NCI-H2227 treated with DMSO at 0.1 percent for 48 hours (cell line): ENCODE measurements at regions not wholly inside any gene's neighbourhood (a gene's known extent, or its start where the extent isn't known, plus 50 kb on each side); places are given as distances from the start of the nearest gene placed in this dataset.
A peak's percentile ranks its signal among the peaks of the same experiment; 100 is the strongest.
"Not testable (repeated sequence)": the region's sequence is repeated elsewhere in the genome, so short reads cannot be mapped to it uniquely, and the experiment has no call there.

Experiments used
- DNase-seq: peaks from one replicate; lab custom pipeline; 2025; lab: John Stamatoyannopoulos, UW

DNA sequence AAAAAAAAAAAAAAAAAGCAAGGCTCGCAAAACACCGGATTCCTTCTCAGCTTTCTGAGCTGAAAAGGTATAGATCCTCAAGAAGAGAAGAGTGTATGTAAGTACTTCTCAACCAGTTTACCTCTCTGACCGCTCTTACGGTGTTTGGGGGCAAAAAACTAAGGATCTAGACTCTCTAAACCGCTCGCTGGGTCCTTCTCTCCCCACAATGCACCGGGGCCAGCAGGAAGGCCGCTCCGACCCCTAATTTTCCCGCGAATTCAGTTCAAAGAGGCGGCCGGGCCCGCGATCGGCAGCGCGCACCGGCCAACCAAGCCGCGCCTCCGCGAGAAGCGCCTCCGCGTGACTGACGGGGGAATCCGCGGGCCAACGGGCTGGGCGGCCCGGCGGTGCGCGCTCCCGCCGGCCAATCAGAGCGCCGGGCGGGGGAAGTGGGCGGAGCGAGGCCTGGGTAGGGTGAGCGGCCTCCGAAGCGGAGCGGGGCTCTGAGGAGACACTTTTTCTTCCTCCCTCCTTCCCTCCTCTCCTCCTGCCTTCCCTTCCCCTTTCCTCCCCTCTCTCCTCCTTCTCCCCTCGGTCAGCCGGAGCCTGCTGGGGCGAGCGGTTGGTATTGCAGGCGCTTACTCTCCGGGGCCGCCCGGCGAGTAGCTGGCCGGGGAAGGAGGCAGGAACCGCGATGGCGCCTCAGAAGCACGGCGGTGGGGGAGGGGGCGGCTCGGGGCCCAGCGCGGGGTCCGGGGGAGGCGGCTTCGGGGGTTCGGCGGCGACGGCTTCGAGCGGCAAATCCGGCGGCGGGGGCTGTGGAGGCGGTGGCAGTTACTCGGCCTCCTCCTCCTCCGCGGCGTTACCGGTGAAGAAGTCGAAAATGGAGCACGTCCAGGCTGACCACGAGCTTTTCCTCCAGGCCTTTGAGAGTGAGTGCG, 93.0 kb downstream of the CRLF3 start:
- peak; percentile 59 for DNase-seq

DNA sequence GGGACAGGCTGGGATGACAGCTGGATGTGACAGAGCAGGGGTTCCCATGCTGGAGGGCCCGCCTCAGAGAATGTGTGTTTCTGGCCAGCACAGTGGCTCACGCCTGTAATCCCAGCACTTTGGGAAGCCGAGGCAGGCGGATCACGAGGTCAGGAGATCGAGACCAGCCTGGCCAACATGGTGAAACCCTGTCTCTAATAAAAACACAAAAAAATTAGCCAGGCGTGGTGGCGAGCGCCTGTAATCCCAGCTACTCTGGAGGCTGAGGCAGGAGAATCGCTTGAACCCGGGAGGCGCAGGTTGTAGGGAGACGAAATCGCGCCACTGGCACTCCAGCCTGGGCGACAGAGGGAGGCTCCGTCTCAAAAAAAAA, 93.7 kb downstream of the CRLF3 start:
- not testable (repeated sequence) for DNase-seq

DNA sequence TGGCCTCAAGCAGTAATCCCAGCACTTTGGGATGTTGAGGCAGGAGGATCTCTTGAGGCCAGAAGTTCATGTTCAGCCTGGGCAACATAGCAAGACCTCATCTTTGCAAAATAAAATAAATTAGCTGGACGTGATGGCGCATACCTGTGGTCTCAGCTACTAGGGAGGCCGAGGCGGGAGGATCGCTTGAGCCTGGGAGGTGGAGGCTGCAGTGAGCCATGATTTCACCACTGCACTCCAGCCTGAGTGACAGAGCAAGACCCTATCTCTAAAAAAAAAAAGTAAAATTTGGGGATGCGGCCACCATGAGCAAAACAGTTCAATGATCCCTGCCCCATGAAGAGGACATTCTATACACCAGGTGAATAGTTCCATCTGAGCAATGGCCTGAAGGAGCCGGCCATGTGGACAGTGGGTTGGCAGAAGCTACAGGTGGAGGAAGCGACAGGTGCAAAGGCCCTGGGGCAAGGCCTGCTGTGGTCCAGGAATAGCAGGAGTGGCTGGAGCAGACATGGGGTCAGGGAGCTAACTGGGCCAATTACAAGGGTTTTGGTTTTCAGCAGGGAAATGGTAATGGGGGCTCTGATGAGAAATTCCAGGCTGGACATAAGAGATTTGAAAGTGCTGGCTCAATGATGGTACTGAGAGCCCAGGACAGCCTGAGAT, 94.2 kb downstream of the CRLF3 start:
- DNase-seq, result not testable (repeated sequence)

DNA sequence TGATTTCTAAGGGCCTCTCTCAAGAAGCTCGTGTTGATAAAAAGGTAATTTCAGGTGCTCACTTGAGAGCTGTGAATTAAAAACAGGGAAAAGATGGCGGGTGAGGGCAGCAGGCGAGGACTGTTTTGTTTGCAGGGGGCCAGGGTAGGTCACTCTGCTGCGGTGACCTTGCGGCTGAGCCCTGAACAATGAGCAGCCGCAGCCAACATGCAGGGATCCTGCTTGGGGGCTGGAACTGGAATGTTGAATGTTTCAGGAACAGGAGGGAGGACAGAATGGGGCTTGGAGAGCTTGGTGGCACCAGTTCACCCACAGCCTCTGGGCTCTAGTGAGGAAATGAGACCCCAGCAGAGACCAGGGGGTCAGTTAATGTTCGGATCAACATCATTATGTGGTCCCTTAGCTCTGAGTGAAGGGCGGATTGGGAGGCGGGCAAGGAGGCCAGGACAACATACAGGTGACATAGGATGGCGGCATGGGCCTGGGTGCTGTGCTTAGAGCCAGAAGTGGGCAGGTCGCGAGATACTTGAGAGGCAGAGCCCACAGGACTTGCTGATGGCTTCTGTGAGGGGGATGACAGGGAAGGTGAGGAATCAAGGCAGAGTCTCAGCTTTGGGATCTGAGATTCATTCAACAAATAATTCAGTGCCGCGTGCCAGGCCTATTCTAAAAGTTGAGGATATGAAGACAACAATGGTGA, 94.9 kb downstream of the CRLF3 start:
- not testable (repeated sequence) for DNase-seq

DNA sequence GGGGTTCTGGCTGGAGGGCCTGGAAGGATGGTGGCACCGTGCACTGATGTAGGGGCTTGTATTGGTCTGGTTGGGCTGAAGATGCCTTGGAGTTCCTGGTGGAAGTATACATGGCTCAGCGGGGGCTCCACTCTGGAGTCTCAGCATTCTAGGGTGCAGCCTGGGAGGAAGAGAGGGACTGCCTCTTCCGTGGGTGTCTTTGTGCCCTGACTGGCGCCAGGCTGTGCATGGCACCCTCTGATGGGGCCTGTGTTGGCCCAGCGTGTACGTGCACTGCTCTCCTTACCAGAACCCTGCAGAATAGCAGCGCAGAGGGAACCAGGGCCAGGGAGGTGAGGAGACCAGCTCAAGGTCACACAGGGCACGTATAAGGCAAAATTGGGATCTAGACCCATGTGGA, 97.0 kb downstream of the CRLF3 start:
- DNase-seq, result not testable (repeated sequence)

DNA sequence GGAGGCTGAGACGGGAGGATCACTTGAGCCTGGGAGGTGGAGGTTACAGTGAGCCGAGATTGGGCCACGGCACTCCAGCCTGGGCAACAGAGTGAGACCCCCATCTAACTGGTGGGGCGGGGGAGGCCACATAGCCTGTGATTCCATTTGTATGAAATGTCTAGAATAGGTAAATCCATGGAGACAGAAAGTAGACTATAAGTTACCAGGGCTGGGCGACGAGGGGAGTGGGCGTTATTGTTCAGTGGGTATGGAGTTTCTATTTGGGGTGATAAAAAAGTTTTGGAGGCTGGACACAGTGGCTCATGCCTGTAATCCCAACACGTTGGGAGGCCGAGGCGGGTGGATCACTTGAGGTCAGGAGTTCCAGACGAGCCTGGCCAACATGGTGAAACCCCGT, 97.8 kb downstream of the CRLF3 start:
- DNase-seq, result not testable (repeated sequence)

DNA sequence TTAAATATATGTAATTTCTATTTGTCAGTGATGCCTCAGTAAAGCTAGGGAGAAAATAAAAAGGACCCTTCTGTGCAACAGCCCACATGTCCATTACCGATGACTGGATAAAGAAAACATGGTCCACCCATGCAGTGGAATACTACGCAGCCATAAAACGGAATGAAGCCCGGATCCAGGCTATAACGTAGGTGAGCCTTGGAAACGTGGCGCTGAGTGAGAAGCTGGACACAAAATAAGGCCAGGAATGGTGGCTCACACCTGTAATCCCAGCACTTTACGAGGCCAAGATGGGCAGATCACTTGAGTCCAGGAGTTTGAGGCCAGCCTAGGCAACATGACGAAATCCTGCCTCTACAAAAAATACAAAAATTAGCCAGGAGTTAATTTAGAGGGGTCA, 98.2 kb downstream of the CRLF3 start:
- not testable (repeated sequence) for DNase-seq

DNA sequence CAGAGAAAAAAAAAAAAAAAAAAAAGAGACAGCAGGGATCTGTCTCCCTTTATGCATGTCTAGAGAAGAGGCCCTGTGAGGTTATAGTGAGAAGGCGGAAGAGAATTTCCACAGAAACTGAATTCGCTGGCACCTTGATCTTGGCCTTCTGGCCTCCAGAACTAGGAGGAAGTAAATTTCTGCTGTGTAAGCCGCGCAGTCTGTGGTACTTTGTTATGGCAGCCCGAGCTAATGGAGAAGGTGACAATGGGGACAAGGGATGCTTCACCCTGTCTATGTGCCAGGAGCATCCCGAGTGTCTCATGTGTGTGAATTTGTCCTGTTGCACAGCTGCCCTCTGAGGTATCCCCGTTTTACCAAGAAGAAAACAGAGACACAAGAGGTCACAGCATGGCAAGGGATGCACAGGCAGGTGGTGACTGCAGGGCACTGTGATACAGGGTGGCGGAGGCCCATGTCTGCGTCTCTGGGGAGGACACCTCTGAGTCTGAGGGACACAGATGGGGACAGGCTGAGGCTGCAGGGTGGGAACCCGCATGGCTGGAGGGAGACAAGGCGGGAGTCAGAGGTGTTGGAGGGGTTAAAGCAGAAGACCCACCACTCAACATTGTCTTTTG, 100.3 kb downstream of the CRLF3 start:
- not testable (repeated sequence) for DNase-seq

DNA sequence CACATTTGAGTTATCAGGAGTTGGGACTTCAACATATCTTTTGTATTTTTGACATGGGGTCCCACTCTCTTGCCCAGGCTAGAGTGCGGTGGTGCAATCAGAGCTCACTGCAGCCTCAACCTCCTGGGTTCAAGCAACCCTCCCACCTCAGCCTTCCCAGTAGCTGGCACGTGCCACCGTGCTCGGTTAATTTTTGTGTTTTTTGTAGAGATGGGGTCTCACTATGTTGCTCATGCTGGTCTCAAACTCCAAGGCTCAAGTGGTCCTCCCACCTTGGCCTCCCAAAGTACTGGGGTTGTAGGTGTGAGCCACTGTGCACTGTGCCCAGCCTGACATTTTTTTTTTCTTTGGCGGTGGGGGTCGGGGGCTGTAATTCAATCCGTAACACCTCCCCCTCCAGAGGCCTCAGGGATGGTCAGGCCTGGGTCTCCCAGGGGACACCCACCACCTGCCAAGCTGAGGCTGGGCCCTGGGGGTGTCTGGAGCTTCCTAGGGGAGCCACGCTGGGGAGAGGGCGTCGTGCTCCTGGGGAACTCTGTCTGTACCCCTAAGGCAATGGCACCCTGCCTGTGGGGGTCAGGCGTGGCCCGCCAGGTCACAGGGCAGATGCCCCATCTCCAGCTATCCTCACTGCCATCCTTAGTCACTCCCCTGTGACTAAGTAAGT, 102.2 kb downstream of the CRLF3 start:
- DNase-seq, result not testable (repeated sequence)

DNA sequence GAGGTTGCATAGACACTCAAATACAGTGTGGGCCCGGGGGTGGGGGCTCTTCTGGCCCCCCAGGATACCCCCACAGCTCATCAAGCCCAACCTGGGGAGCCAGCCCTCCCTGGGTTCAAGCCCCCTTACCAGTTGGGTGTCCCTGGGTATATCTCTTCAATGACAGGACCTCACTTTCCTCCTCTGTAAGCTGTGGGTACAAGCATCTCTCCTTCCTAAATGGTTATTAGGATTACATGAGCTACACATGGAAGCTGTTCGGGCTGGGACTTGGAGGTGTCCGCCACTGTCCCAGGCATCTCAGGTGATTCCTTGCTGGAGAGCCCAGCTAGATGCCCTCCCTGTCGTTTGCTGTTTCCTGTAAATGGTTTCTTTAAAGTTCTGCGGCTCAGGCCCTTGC, 103.5 kb downstream of the CRLF3 start:
- not testable (repeated sequence) for DNase-seq

DNA sequence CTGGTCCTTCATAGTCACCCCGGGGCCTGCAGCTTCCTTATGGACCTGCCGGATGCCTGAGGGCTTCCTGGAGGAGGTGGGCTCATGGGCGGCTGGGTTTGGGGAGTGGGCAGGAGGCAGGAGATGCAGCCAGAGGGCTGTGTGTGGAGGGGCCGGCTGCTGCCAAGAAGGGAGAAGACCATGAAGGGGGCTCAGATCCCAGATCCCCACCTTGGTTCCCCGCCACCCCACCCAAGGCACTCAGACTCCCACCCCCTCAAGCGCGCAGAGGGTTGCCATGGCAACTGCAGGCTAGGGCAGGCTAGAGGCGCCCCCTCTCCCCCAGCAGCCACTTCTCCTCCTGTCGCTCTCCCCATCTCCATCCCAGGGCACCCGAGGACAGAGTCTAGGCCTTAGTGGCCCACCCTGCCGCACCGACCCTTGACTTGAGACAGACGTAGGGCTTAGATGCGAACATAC, 104.5 kb downstream of the CRLF3 start:
- DNase-seq, result no peak

DNA sequence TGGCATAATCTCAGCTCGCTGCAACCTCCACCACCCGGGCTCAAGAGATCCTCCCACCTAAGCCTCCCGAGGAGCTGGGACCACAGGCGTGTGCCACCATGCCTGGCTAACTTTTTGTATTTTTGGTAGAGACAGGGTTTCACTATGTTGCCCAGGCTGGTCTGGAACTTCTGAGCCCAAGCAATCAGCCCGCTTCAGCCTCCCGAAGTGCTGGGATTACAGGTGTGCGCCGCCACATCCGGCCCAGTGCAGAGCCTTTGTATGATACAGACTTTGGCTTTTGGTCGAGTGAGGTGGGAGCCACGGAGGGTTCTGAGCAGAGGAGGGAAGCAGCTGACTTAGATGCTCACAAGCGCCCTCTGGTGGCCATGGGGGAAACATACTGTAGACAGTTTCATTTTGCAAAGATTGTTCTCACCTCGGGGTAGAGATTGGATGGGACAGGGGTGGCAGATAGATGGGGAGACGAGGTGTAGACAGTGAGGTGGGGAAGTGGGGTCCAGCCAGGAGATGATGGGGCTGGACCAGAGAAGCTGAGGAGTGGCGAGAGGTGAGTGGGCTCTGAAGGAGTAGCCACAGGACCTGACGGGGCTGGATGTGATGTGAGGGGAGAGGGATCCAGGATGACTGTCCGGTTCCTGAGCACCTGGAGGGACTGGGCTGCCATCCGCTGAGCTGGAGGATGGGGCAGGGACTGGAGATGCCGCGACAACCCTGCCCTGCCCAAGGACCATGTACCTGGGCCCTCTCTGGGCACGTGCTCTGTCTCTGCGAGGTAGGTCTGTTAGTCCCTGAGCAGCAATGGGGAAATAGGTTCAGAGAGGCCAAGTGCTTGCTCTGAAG, 105.1 kb downstream of the CRLF3 start:
- DNase-seq, result not testable (repeated sequence)

DNA sequence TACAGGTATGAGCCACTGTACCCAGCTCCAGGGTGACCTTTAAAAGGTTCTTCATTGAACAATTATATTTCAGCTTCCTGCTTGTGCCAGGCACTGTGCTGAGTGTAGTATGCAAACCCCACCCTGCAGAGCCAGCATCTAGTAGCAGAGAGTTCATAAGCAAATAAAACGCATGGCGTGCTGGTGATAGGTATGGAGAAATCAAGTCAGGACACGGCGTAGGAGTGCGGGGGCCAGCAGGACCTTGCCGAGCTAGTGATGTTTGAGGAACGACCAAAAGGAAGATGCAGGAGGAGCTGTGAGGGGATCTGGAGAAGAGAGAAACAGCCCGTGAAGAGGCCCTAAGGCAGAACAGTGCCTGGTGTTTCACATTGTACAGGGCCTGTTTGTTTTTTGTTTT, 105.8 kb downstream of the CRLF3 start:
- DNase-seq, result not testable (repeated sequence)

DNA sequence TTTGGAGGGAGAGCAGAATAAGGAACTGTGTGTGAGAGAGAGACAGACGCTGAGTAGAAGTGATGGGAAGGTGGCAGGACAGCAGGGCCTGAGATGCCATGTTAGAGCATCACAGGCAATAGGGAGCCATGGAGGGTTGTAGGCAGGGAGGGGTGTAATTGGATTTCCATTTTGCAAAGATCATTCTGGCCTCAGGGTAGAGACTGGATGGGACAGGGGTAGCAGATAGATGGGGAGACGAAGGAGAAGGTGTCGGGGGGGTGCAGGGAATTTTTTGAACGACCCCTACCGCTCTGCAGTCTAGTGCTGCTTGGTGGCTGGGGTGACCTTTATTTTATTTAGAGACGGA, 106.4 kb downstream of the CRLF3 start:
- DNase-seq, result not testable (repeated sequence)

DNA sequence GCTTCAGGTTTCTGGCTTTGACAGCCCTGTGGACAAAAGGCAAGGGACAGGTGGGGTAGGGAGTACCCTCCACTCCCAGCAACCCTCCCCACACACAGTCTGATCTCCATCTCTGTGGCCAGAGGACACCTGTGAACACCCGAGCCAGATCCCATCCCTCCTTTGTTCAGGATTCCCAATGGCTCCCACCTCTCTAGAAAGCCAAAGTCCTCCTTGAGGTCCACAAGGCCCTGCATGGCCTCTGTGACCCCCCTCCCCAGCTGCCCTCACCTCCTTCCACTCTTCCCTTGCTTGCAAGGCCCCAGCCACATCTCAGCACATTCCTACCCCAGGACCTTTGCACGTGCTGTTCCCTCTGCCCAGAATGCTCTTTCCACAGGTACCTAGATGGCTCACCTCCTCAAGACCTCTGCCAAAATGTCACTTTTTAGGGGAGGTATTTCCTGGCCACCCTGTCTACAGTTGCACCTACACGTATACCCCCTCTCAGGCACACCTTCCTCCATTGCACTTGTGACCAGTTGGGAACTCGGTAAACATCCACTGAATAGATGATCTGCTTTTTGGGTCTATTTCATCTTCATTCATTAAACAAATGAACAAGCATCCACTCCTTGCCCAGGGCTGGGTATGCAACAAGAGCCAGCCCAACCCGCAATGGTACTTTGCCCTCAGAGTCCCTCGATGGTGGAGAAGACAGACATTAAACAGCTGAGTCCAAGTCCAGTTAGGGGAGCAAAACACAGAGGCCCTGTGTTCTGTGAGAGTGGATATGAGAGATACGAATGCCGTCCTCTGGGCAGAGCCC, 107.0 kb downstream of the CRLF3 start:
- no peak for DNase-seq

DNA sequence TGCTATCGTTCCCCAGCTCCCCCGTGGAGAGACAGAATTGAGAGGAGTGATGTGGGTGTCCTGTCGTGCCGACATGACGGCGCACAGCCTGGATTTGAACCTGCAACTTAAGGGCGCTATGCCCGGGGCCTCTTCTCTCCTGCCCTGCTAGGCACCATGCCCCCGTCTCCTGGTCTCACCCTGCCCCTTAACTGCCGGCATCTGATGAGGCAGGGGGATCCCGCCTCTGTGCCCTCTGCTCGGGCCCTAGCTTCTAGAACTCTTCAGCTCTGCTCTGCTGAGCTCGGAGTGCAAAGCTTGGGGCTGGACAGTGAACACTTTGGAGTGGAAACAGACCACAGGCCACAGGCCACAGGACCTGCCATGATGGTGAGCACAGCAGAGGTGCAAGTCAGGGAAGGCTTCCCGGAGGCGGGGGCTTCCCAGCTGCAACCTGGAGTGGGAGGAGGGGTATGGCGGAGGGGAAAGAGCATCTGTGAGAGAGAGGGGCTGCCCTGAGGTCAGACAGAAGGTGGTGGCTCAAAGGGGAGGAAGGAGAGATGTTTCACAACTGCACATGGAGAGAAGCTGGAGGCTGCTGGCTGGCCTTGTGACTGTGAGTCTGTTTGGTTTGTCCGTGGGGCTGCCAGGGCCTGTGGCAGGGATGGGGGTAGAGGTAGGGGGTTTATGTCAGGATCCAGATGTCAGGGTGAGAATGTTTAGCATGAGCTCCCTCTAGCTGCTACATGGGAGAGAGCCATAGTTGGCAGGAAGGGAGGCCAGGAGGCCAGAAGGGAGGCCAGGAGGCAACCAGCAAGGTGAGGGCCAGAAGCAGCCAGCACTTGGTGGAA, 107.8 kb downstream of the CRLF3 start:
- no peak for DNase-seq

DNA sequence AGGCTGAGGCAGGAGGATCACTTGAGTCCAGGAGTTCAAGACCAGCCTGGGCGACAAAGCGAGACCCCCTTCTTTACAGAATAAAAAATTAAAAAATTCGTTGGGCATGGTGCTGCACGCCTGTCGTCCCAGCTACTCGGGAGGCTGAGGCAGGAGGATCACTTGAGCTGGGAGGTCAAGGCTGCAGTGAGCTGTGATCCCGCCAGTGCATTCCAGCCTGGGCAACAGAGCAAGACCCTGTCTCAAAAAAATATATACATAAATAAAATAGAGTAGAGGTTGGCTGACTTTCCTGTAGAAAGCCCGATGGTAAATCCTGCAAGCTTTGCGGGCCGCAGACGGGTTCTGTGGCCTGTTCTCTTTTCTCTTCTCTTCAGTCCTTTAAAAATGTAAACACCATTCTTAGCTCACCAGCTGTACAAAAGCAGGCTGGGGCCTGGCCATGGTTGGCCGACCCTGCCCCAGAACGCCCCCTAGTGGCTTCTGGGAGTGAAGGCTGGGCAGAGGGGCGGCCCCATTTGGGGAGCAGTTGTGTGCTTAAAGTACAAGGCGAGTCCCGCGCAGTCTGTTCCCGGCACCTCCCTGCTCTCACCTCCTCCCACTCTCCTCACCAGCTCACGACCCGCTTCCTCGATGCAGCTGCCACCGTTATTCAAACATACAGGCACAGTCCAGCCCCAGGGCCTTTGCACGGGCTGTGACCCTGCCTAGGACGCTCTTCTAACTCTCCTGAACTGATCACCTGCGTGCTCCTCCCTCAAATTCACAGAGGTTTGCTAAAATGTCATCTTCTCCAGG, 109.5 kb downstream of the CRLF3 start:
- not testable (repeated sequence) for DNase-seq

DNA sequence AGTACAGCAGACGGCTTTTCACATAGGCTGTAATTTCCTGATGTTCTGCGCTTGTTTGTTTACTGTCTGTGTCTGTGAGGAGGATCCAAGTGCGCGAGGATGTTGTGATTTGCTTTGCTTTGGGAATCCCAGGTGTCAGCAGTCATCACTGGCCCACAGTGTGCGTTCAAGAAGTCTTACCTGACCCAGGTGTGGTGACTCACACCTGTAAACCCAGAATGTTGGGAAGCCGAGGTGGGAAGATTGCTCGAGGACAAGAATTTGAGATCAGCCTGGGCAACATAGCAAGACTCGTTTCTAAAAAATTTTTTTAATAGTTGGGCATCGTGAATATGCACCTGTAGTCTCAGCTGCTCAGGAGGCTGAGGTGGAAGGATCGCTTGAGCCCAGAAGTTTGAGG, 110.7 kb downstream of the CRLF3 start:
- not testable (repeated sequence) for DNase-seq
